GM23338 (cell line): ENCODE measurements at regions not wholly inside any gene's neighbourhood (a gene's known extent, or its start where the extent isn't known, plus 50 kb on each side); places are given as distances from the start of the nearest gene placed in this dataset.

Experiments used
- ATAC-seq: fragments of 200-7000 bp; cut with Tn5 transposase; 3 replicates; pipeline ENCODE4 v1.9.1; 2020
- DNase-seq: peaks from one replicate; pipeline ENCODE4 v3.0.0-alpha.2; 2015; ENCODE audit warnings: low spot score
- H2AFZ ChIP-seq: fragments of 200-600 bp; sonication (generic); 2 replicates; pipeline ENCODE4 v1.8.0; 2016; ENCODE audit warnings: antibody characterized with exemption, mild to moderate bottlenecking, moderate library complexity
- H3F3A ChIP-seq: fragments of 200-600 bp; sonication (generic); replicated peaks from 2 replicates; pipeline ENCODE4 v1.8.0; 2017; ENCODE audit warnings: antibody characterized with exemption, mixed run types, low read depth
- H3K27ac ChIP-seq: fragments of 200-600 bp; sonication (generic); 2 replicates; pipeline ENCODE4 v1.6.1; 2016; ENCODE audit warnings: low read depth
- H3K27me3 ChIP-seq: fragments of 200-600 bp; sonication (generic); 2 replicates; pipeline ENCODE4 v1.8.0; 2016; ENCODE audit warnings: mild to moderate bottlenecking, mixed run types, moderate library complexity; ENCODE audit not compliant: insufficient read depth
- H3K36me3 ChIP-seq: fragments of 200-600 bp; sonication (generic); 2 replicates; pipeline ENCODE4 v1.8.0; 2016; ENCODE audit warnings: mild to moderate bottlenecking; ENCODE audit not compliant: insufficient read depth
- H3K4me1 ChIP-seq: fragments of 200-600 bp; sonication (generic); 2 replicates; pipeline ENCODE4 v1.8.0; 2016; ENCODE audit warnings: mild to moderate bottlenecking, moderate library complexity; ENCODE audit not compliant: insufficient read depth
- H3K4me2 ChIP-seq: fragments of 200-600 bp; sonication (generic); 2 replicates; pipeline ENCODE4 v1.7.1; 2017; ENCODE audit warnings: mixed run types
- H3K4me3 ChIP-seq: fragments of 200-600 bp; sonication (generic); 2 replicates; pipeline ENCODE4 v1.6.1; 2016; ENCODE audit warnings: mixed run types
- H3K79me2 ChIP-seq: fragments of 200-600 bp; sonication (generic); replicated peaks from 2 replicates; pipeline ENCODE4 v1.8.0; 2017; ENCODE audit warnings: mild to moderate bottlenecking; ENCODE audit not compliant: insufficient read depth
- H3K9me2 ChIP-seq: fragments of 200-600 bp; sonication (generic); 2 replicates; pipeline ENCODE4 v1.8.0; 2017; ENCODE audit not compliant: insufficient read depth
- H4K20me1 ChIP-seq: fragments of 200-600 bp; sonication (generic); replicated peaks from 2 replicates; pipeline ENCODE4 v1.8.0; 2017; ENCODE audit warnings: mild to moderate bottlenecking; ENCODE audit not compliant: insufficient read depth
- H3K27ac Mint-ChIP-seq: 2 replicates; pipeline ENCODE4 v1.8.0; 2020; ENCODE audit warnings: inconsistent platforms, mild to moderate bottlenecking, moderate library complexity, mixed read lengths
- H3K27me3 Mint-ChIP-seq: 3 replicates; pipeline ENCODE4 v1.8.0; 2022; ENCODE audit warnings: low read depth, mild to moderate bottlenecking, moderate library complexity, mixed read lengths, inconsistent platforms; ENCODE audit not compliant: insufficient read depth, poor library complexity
- H3K36me3 Mint-ChIP-seq: 3 replicates; pipeline ENCODE4 v1.8.0; 2021; ENCODE audit warnings: low read depth, mild to moderate bottlenecking, inconsistent platforms, moderate library complexity, mixed read lengths
- H3K4me1 Mint-ChIP-seq: 3 replicates; pipeline ENCODE4 v1.8.0; 2020; ENCODE audit warnings: mild to moderate bottlenecking, inconsistent platforms, mixed read lengths
- H3K4me3 Mint-ChIP-seq: 3 replicates; pipeline ENCODE4 v1.8.0; 2021; ENCODE audit warnings: moderate library complexity, mild to moderate bottlenecking, inconsistent platforms, mixed read lengths
- H3K9me3 Mint-ChIP-seq: 3 replicates; pipeline ENCODE4 v1.8.0; 2020; ENCODE audit warnings: moderate library complexity, mild to moderate bottlenecking, inconsistent platforms, mixed read lengths
- CREB1 ChIP-seq: fragments of 250-450 bp; sonication (Bioruptor Pico); IDR thresholded peaks from 2 replicates; pipeline ENCODE4 v1.5.0; 2020; ENCODE audit warnings: low read depth, mild to moderate bottlenecking, moderate library complexity
- CTCF ChIP-seq, 2 experiments: fragments of 200-600 bp in 1 of 2; sonication (generic) in 1 of 2; conservative IDR thresholded peaks; 2 replicates each; pipeline versions ENCODE4 v1.5.1 to v1.6.1; 2016 to 2017; ENCODE audit warnings: antibody characterized with exemption in 2 of 2, low read depth in 2 of 2, mild to moderate bottlenecking in 2 of 2, moderate library complexity in 1 of 2
- ETS1 ChIP-seq: IDR thresholded peaks from 2 replicates; pipeline ENCODE4 v1.6.1; 2016; ENCODE audit warnings: antibody characterized with exemption
- EZH2 ChIP-seq: fragments of 200-600 bp; sonication (generic); IDR thresholded peaks from one replicate; pipeline ENCODE4 v1.8.0; 2017; ENCODE audit warnings: antibody characterized with exemption, mild to moderate bottlenecking, low read depth; ENCODE audit not compliant: unreplicated experiment
- EZH2phosphoT487 ChIP-seq: fragments of 200-600 bp; sonication (generic); IDR thresholded peaks from one replicate; pipeline ENCODE4 v1.8.1; 2018; ENCODE audit warnings: antibody characterized with exemption; ENCODE audit not compliant: unreplicated experiment
- JUNB ChIP-seq: IDR thresholded peaks from one replicate; pipeline ENCODE4 v1.6.1; 2016; ENCODE audit warnings: antibody characterized with exemption; ENCODE audit not compliant: unreplicated experiment
- NANOG ChIP-seq: IDR thresholded peaks from 2 replicates; pipeline ENCODE4 v1.6.1; 2016; ENCODE audit warnings: antibody characterized with exemption, borderline replicate concordance
- POLR2AphosphoS5 ChIP-seq: IDR thresholded peaks from 2 replicates; pipeline ENCODE4 v1.6.1; 2016; ENCODE audit warnings: antibody characterized with exemption, low read depth
- REST ChIP-seq: IDR thresholded peaks from one replicate; pipeline ENCODE4 v1.6.1; 2018; ENCODE audit warnings: antibody characterized with exemption; ENCODE audit not compliant: unreplicated experiment
- STAT1 ChIP-seq: IDR thresholded peaks from one replicate; pipeline ENCODE4 v1.6.1; 2016; ENCODE audit warnings: antibody characterized with exemption; ENCODE audit not compliant: unreplicated experiment
- ZNF114 ChIP-seq: fragments of 250-450 bp; sonication (Bioruptor Pico); IDR thresholded peaks from 2 replicates; pipeline ENCODE4 v1.5.0; 2020; ENCODE audit warnings: mild to moderate bottlenecking, moderate library complexity
- ZNF331 ChIP-seq: fragments of 250-450 bp; sonication (Bioruptor Pico); IDR thresholded peaks from 2 replicates; pipeline ENCODE4 v1.5.0; 2020; ENCODE audit warnings: low read depth, mild to moderate bottlenecking, moderate library complexity
- ZNF462 ChIP-seq: fragments of 250-450 bp; sonication (Bioruptor Pico); IDR thresholded peaks from 2 replicates; pipeline ENCODE4 v1.5.0; 2020; ENCODE audit warnings: mild to moderate bottlenecking, moderate library complexity

GRCh38 chr3:78317774-78318173, 1277.9 kb downstream of the ROBO2 start:
- Mint-ChIP-seq H3K9me3 (peaks cover 41% of the 10 kb centered on the region), H3K4me3 (no peak overlapping the region), H3K36me3 (peaks cover 43% of the 10 kb centered on the region), H3K4me1 (peaks cover 15% of the 10 kb centered on the region), H3K27ac (no peak overlapping the region), H3K27me3 (no peaks in the 10 kb centered on the region)
- Histone ChIP-seq H4K20me1 (no peaks in the 10 kb centered on the region), H3K36me3 (0 out of 2 replicates have a peak, but pooled peaks cover 4% of the 10 kb centered on the region), H3K4me3 (no peak overlapping the region), H3K27me3 (no peaks in the 10 kb centered on the region), H3K9me2 (no peaks in the 10 kb centered on the region; the same call in 1 of the 2 replicates), H3K4me1 (peaks cover 26% of the 10 kb centered on the region), H2AFZ (no peak overlapping the region), H3K79me2 (no peaks in the 10 kb centered on the region), H3F3A (no peaks in the 10 kb centered on the region), H3K27ac (no peak overlapping the region), H3K4me2 (no peak overlapping the region)
- no peak for DNase-seq
- TF ChIP-seq ETS1 (no peak), ZNF114 (CRISPR knock-in tag) (no peak), STAT1 (no peak), ZNF462 (CRISPR knock-in tag) (no peak), EZH2 (no peak), REST (no peak), ZNF331 (no peak), POLR2AphosphoS5 (no peak), CREB1 (CRISPR knock-in tag) (no peak), JUNB (no peak), NANOG (no peak), EZH2phosphoT487 (no peak), CTCF (conservative IDR thresholded peaks at IDR 0.05; ENCODE audit: low read depth in 2 of 2) (no peak)
- no peak for ATAC-seq
